ENCODE measurements at regions not wholly inside any gene's neighbourhood (a gene's known extent, or its start where the extent isn't known, plus 50 kb on each side); places are given as distances from the start of the nearest gene placed in this dataset.

DNA sequence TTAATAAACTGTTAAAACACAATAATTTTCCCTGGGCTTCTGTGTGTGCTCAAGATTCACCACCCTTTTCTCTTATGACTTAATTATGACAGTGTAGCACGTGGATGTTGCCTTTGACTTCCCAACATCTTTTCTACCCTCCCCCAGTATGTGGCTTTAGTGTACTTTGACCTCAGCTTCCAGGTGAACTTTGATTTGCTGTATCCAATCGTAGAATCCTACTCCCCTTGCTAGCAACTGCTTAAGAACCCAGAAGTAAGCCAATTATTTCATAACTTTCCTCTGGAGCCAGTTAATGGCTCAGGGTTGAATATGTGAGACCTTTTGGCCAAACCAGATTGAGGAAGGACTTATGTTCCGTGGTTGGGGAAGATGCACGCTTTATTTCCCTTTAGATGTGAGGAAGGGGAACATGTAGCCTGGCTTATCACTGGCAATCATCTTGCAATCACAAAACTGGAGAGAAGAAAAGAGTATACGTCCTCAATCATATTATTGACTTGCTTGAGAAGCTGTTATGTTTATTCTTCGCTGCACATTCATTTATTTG is 259.6 kb upstream of the ATP2B1 start:
- H3K36me3 Mint-ChIP-seq: no peaks in the 10 kb centered on the region
- H3K27me3 Mint-ChIP-seq: peaks cover 4% of the 10 kb centered on the region
- H3K4me1 Mint-ChIP-seq: peaks cover 0 to 15% (median 4%) of the 10 kb centered on the region in 4 donors
- H3K27ac ChIP-seq (ENCODE audit: insufficient read depth, low read length, poor library complexity, severe bottlenecking): no peak overlapping the region
- no peaks in the 10 kb centered on the region for H3K4me1 ChIP-seq (ENCODE audit: control insufficient read depth, insufficient read depth, low read length, poor library complexity, severe bottlenecking)
- no peaks in the 10 kb centered on the region for H3K36me3 ChIP-seq (ENCODE audit: control insufficient read depth, insufficient read depth, low read length)
- H3K9me3 ChIP-seq (ENCODE audit: control insufficient read depth in 2 of 2, low read length in 2 of 2): no peaks in the 10 kb centered on the region
- peaks cover 0 to 4% (median 0%) of the 10 kb centered on the region in 7 donors for H3K9me3 Mint-ChIP-seq
- no peak for ATAC-seq (ENCODE audit: low read depth in 2 of 2)
- no peak overlapping the region for H3K4me3 ChIP-seq (ENCODE audit: low read depth, low read length)
- no peak for DNase-seq
- H3K27me3 ChIP-seq (ENCODE audit: control insufficient read depth, insufficient read depth, low read length): no peaks in the 10 kb centered on the region
- H3K27ac Mint-ChIP-seq: no peak overlapping the region
- peak overlapping the region in 1 of 4 donors; percentile 61 for H3K4me3 Mint-ChIP-seq

DNA sequence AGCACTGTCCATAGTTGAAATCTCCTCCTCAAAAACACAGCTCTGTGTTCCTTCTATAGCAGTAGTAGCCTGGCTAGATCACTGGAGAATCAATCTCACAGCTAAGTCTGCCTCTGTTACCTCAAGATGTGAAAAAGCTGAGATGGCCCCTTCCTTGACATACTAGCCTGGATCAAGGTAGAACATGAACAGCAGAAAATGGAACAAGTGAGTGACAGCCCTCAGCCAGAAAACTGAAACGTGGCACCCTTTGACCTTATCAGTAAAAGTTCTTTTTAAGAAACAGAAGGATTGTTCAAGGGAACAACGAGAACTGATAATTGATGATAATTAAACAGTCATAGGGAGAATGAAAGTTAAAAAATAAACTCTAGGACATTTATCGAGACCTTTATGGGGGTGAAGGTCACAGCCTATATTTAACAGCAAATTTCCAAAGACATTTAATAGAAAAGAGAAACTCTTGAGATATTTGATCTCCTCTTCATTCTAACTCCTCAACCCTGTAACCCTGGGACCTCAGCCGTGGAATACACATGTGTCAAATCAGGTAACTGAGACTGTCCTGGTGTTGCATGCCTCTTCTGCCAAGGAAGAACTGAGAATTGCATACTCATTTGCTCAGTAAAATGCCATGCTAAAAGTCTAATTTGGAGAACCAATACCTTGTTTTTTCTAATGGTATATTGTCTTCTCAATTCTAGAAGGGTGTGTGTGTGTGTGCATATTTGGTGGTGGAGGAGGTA is 258.0 kb upstream of the ATP2B1 start:
- Histone ChIP-seq H3K9me3 (ENCODE audit: control insufficient read depth in 2 of 2, low read length in 2 of 2) (no peaks in the 10 kb centered on the region), H3K4me3 (ENCODE audit: low read depth, low read length) (no peak overlapping the region), H3K27me3 (ENCODE audit: control insufficient read depth, insufficient read depth, low read length) (no peaks in the 10 kb centered on the region), H3K36me3 (ENCODE audit: control insufficient read depth, insufficient read depth, low read length) (no peaks in the 10 kb centered on the region), H3K4me1 (ENCODE audit: control insufficient read depth, insufficient read depth, low read length, poor library complexity, severe bottlenecking) (no peaks in the 10 kb centered on the region), H3K27ac (ENCODE audit: insufficient read depth, low read length, poor library complexity, severe bottlenecking) (no peak overlapping the region)
- ATAC-seq (ENCODE audit: low read depth in 2 of 2) (no peak), DNase-seq (no peak)
- no peaks in the 10 kb centered on the region for H3K36me3 Mint-ChIP-seq
- H3K4me1 Mint-ChIP-seq: peaks cover 2 to 11% (median 6%) of the 10 kb centered on the region in 4 donors
- no peak overlapping the region for H3K4me3 Mint-ChIP-seq
- H3K9me3 Mint-ChIP-seq: peaks cover 0 to 4% (median 0%) of the 10 kb centered on the region in 7 donors
- H3K27me3 Mint-ChIP-seq: peaks cover 4% of the 10 kb centered on the region
- no peak overlapping the region for H3K27ac Mint-ChIP-seq

DNA sequence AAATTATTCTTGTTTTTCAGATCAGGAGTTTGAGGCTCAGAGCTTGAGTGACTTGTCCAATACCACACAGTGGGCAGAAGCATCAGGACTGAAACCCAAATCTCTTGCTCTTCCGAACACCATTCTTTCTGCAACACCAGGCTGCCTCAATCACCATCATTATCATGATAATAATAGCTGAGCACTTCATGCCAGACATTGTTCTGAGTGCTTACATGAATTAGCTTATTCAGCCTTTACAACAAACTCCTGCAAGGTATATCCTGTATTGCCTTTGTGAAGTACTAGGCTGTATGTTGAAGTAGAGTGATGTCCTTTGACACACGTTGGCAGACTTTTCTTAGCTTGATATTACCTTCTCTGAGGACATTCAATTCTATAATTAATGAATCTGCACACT is 257.4 kb upstream of the ATP2B1 start:
- Histone ChIP-seq H3K27me3 (ENCODE audit: control insufficient read depth, insufficient read depth, low read length) (no peaks in the 10 kb centered on the region), H3K4me1 (ENCODE audit: control insufficient read depth, insufficient read depth, low read length, poor library complexity, severe bottlenecking) (no peaks in the 10 kb centered on the region), H3K27ac (ENCODE audit: insufficient read depth, low read length, poor library complexity, severe bottlenecking) (no peak overlapping the region), H3K36me3 (ENCODE audit: control insufficient read depth, insufficient read depth, low read length) (no peaks in the 10 kb centered on the region), H3K9me3 (ENCODE audit: control insufficient read depth in 2 of 2, low read length in 2 of 2) (no peaks in the 10 kb centered on the region), H3K4me3 (ENCODE audit: low read depth, low read length) (no peak overlapping the region)
- Mint-ChIP-seq H3K27me3 (no peaks in the 10 kb centered on the region), H3K27ac (no peak overlapping the region), H3K9me3 (peaks cover 0 to 4% (median 0%) of the 10 kb centered on the region in 7 donors), H3K36me3 (peaks cover 3% of the 10 kb centered on the region), H3K4me3 (no peak overlapping the region), H3K4me1 (peaks cover 5 to 13% (median 7%) of the 10 kb centered on the region in 4 donors)
- ATAC-seq (ENCODE audit: low read depth in 2 of 2) (no peak), DNase-seq (no peak)

DNA sequence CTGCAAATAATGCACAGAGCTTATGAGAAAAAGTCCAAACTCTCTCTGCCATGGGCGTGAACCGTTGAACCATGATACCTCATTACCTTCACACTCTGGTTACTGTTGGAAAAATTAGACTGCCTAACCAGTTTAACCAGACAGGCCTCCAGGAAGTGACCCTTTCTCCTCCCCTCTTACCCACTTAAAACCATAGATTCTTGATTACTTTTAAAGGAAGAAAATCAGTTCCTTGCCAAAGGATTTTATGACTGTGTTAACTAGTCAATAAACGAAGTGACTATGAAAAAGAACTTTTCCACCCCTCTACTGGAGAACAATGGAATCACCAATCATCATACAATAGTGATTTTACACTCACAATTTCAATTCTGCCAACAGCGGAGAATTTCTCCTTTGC is 254.0 kb upstream of the ATP2B1 start:
- Mint-ChIP-seq H3K27ac (no peak overlapping the region), H3K4me3 (no peak overlapping the region), H3K36me3 (peaks cover 3% of the 10 kb centered on the region), H3K27me3 (no peaks in the 10 kb centered on the region), H3K4me1 (peaks cover 4 to 21% (median 5%) of the 10 kb centered on the region in 4 donors), H3K9me3 (peaks cover 0 to 1% (median 0%) of the 10 kb centered on the region in 7 donors)
- Histone ChIP-seq H3K9me3 (ENCODE audit: control insufficient read depth in 2 of 2, low read length in 2 of 2) (no peaks in the 10 kb centered on the region), H3K4me1 (ENCODE audit: control insufficient read depth, insufficient read depth, low read length, poor library complexity, severe bottlenecking) (no peaks in the 10 kb centered on the region), H3K27ac (ENCODE audit: insufficient read depth, low read length, poor library complexity, severe bottlenecking) (no peak overlapping the region), H3K4me3 (ENCODE audit: low read depth, low read length) (no peak overlapping the region), H3K36me3 (ENCODE audit: control insufficient read depth, insufficient read depth, low read length) (no peaks in the 10 kb centered on the region), H3K27me3 (ENCODE audit: control insufficient read depth, insufficient read depth, low read length) (no peaks in the 10 kb centered on the region)
- no peak for ATAC-seq (ENCODE audit: low read depth in 2 of 2)
- DNase-seq: no peak

DNA sequence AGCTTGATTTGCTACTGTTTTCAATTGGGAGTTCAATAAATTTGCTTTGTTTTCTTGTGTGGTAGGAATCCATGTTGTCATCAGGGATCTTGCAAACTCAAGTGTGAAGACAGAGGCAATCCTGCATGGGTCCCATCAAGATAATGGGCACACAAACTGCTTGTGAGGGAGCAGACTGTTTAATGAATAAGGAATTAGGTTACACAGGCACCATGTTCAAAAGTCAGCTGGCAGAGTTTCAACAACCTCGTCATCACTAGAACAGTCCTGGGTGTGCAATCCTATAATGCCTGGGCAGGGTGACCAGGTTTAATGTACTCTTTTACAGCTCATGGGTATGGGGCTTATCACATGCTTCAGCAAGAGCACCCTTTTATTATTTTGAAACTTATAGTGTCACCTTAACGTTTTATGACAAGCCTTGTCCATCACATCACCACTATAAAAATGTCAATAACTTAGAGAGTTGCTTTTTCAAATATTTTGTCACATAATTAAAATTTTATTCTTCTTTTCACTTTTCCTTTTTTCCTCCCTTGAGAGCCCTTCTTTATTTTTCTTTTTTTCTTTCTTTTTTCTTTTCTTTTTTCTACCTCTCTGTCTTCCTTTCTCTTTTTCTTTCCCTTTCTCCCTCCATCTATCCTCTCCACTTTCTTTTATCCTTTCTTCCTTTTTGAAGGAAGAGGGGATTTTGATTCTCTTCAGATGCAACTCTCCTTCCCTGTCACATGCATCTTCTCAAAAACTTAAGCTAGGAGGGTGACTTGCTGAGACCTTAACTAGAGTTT is 252.2 kb upstream of the ATP2B1 start:
- no peak overlapping the region for H3K27ac ChIP-seq (ENCODE audit: insufficient read depth, low read length, poor library complexity, severe bottlenecking)
- H3K27ac Mint-ChIP-seq: peak overlapping the region in 1 of 3 donors; percentile 58
- H3K4me3 ChIP-seq (ENCODE audit: low read depth, low read length): no peak overlapping the region
- DNase-seq: no peak
- no peaks in the 10 kb centered on the region for H3K4me1 ChIP-seq (ENCODE audit: control insufficient read depth, insufficient read depth, low read length, poor library complexity, severe bottlenecking)
- peaks cover 0 to 1% (median 0%) of the 10 kb centered on the region in 7 donors for H3K9me3 Mint-ChIP-seq
- no peaks in the 10 kb centered on the region for H3K9me3 ChIP-seq (ENCODE audit: control insufficient read depth in 2 of 2, low read length in 2 of 2)
- peaks cover 2 to 21% (median 6%) of the 10 kb centered on the region in 4 donors for H3K4me1 Mint-ChIP-seq
- H3K36me3 Mint-ChIP-seq: peaks cover 3% of the 10 kb centered on the region
- H3K4me3 Mint-ChIP-seq: no peak overlapping the region
- no peaks in the 10 kb centered on the region for H3K36me3 ChIP-seq (ENCODE audit: control insufficient read depth, insufficient read depth, low read length)
- no peak for ATAC-seq (ENCODE audit: low read depth in 2 of 2)
- no peaks in the 10 kb centered on the region for H3K27me3 Mint-ChIP-seq
- H3K27me3 ChIP-seq (ENCODE audit: control insufficient read depth, insufficient read depth, low read length): no peaks in the 10 kb centered on the region

DNA sequence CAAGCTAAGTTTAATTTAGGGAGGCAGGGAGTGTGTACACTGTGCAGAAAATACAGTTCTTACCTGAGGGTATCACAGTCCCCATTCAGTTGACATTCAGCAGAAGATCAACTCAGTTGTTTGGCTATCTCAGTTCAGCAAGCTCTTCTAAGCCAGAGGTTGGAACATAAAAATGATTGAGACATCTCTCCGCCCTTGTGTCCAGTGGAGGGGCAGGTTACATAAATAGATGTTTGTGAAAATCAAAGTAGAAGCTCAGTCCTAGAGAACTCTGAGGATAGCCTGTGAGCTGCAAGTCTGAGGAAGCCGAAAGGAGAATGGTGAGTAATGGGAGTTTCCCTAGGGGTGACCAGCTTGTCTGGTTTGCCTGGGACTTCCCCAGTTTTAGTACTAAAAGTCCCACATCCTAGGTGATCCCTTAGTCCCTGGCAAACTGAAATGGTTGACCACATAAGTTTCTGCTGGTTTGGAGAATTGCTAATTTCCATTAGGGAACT is 251.4 kb upstream of the ATP2B1 start:
- H3K27me3 ChIP-seq (ENCODE audit: control insufficient read depth, insufficient read depth, low read length): no peaks in the 10 kb centered on the region
- no peak overlapping the region for H3K4me3 ChIP-seq (ENCODE audit: low read depth, low read length)
- H3K9me3 ChIP-seq (ENCODE audit: control insufficient read depth in 2 of 2, low read length in 2 of 2): no peaks in the 10 kb centered on the region
- H3K36me3 ChIP-seq (ENCODE audit: control insufficient read depth, insufficient read depth, low read length): no peaks in the 10 kb centered on the region
- DNase-seq (no peak), ATAC-seq (ENCODE audit: low read depth in 2 of 2) (peak; percentile 46 to 62)
- Mint-ChIP-seq H3K4me3 (no peak overlapping the region), H3K9me3 (peaks cover 0 to 1% (median 0%) of the 10 kb centered on the region in 7 donors), H3K27ac (no peak overlapping the region), H3K36me3 (peaks cover 3% of the 10 kb centered on the region), H3K27me3 (no peaks in the 10 kb centered on the region), H3K4me1 (peaks cover 2 to 21% (median 7%) of the 10 kb centered on the region in 4 donors)
- no peak overlapping the region for H3K27ac ChIP-seq (ENCODE audit: insufficient read depth, low read length, poor library complexity, severe bottlenecking)
- no peaks in the 10 kb centered on the region for H3K4me1 ChIP-seq (ENCODE audit: control insufficient read depth, insufficient read depth, low read length, poor library complexity, severe bottlenecking)

DNA sequence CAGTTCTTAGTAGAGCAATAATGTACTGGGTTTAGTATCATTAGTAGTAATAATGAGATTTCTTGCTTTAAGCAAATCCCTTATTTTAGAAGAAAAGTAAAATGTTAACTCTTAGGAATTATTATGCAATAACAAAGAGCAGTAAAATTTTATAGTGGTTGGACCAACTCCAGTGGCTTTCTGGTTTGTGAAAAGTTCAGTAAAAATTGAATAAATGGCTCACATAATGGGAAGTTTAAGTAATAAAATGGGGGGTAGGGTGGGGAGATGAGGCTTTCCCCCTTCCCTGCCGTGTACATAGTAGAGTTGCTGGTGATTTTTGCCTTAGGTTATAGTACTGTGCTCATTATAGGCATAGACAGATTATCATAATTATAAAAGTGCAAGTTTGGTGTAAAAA is 250.5 kb upstream of the ATP2B1 start:
- no peaks in the 10 kb centered on the region for H3K27me3 Mint-ChIP-seq
- Histone ChIP-seq H3K4me1 (ENCODE audit: control insufficient read depth, insufficient read depth, low read length, poor library complexity, severe bottlenecking) (no peaks in the 10 kb centered on the region), H3K9me3 (ENCODE audit: control insufficient read depth in 2 of 2, low read length in 2 of 2) (no peaks in the 10 kb centered on the region), H3K27ac (ENCODE audit: insufficient read depth, low read length, poor library complexity, severe bottlenecking) (no peak overlapping the region), H3K4me3 (ENCODE audit: low read depth, low read length) (no peak overlapping the region), H3K36me3 (ENCODE audit: control insufficient read depth, insufficient read depth, low read length) (no peaks in the 10 kb centered on the region), H3K27me3 (ENCODE audit: control insufficient read depth, insufficient read depth, low read length) (no peaks in the 10 kb centered on the region)
- H3K27ac Mint-ChIP-seq: no peak overlapping the region
- no peak overlapping the region for H3K4me3 Mint-ChIP-seq
- H3K36me3 Mint-ChIP-seq: peaks cover 3% of the 10 kb centered on the region
- peaks cover 2 to 21% (median 8%) of the 10 kb centered on the region in 4 donors for H3K4me1 Mint-ChIP-seq
- DNase-seq (no peak), ATAC-seq (ENCODE audit: low read depth in 2 of 2) (no peak)
- peaks cover 0 to 1% (median 0%) of the 10 kb centered on the region in 7 donors for H3K9me3 Mint-ChIP-seq

Measured in CD4-positive, CD25-positive, alpha-beta regulatory T cell (primary cell).